ENCODE measurements at regions not wholly inside any gene's neighbourhood (a gene's known extent, or its start where the extent isn't known, plus 50 kb on each side); places are given as distances from the start of the nearest gene placed in this dataset.

GRCh38 chr21:14693997-14694396, 147.9 kb upstream of the SAMSN1 start:
- TF ChIP-seq, protein P1, sequence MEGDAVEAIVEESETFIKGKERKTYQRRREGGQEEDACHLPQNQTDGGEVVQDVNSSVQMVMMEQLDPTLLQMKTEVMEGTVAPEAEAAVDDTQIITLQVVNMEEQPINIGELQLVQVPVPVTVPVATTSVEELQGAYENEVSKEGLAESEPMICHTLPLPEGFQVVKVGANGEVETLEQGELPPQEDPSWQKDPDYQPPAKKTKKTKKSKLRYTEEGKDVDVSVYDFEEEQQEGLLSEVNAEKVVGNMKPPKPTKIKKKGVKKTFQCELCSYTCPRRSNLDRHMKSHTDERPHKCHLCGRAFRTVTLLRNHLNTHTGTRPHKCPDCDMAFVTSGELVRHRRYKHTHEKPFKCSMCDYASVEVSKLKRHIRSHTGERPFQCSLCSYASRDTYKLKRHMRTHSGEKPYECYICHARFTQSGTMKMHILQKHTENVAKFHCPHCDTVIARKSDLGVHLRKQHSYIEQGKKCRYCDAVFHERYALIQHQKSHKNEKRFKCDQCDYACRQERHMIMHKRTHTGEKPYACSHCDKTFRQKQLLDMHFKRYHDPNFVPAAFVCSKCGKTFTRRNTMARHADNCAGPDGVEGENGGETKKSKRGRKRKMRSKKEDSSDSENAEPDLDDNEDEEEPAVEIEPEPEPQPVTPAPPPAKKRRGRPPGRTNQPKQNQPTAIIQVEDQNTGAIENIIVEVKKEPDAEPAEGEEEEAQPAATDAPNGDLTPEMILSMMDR (tag by site-specific recombination; IDR thresholded peaks at IDR 0.05): no peak
- TF ChIP-seq SETDB1 (IDR thresholded peaks at IDR 0.05; ENCODE audit: insufficient read length, low read length): no peak
- TF ChIP-seq ZNF239 (tag by site-specific recombination; IDR thresholded peaks at IDR 0.05): no peak
- TF ChIP-seq SP2 (tag by site-specific recombination; IDR thresholded peaks at IDR 0.05): no peak
